GM23338 (cell line): ENCODE measurements at regions not wholly inside any gene's neighbourhood (a gene's known extent, or its start where the extent isn't known, plus 50 kb on each side); places are given as distances from the start of the nearest gene placed in this dataset.

Experiments
- ATAC-seq: fragments of 200-7000 bp; cut with Tn5 transposase; 3 replicates; pipeline ENCODE4 v1.9.1; 2020
- DNase-seq: peaks from one replicate; pipeline ENCODE4 v3.0.0-alpha.2; 2015; ENCODE audit warnings: low spot score
- H2AFZ ChIP-seq: fragments of 200-600 bp; sonication (generic); 2 replicates; pipeline ENCODE4 v1.8.0; 2016; ENCODE audit warnings: antibody characterized with exemption, mild to moderate bottlenecking, moderate library complexity
- H3F3A ChIP-seq: fragments of 200-600 bp; sonication (generic); replicated peaks from 2 replicates; pipeline ENCODE4 v1.8.0; 2017; ENCODE audit warnings: antibody characterized with exemption, mixed run types, low read depth
- H3K27ac ChIP-seq: fragments of 200-600 bp; sonication (generic); 2 replicates; pipeline ENCODE4 v1.6.1; 2016; ENCODE audit warnings: low read depth
- H3K27me3 ChIP-seq: fragments of 200-600 bp; sonication (generic); 2 replicates; pipeline ENCODE4 v1.8.0; 2016; ENCODE audit warnings: mild to moderate bottlenecking, mixed run types, moderate library complexity; ENCODE audit not compliant: insufficient read depth
- H3K36me3 ChIP-seq: fragments of 200-600 bp; sonication (generic); 2 replicates; pipeline ENCODE4 v1.8.0; 2016; ENCODE audit warnings: mild to moderate bottlenecking; ENCODE audit not compliant: insufficient read depth
- H3K4me1 ChIP-seq: fragments of 200-600 bp; sonication (generic); 2 replicates; pipeline ENCODE4 v1.8.0; 2016; ENCODE audit warnings: mild to moderate bottlenecking, moderate library complexity; ENCODE audit not compliant: insufficient read depth
- H3K4me2 ChIP-seq: fragments of 200-600 bp; sonication (generic); 2 replicates; pipeline ENCODE4 v1.7.1; 2017; ENCODE audit warnings: mixed run types
- H3K4me3 ChIP-seq: fragments of 200-600 bp; sonication (generic); 2 replicates; pipeline ENCODE4 v1.6.1; 2016; ENCODE audit warnings: mixed run types
- H3K79me2 ChIP-seq: fragments of 200-600 bp; sonication (generic); replicated peaks from 2 replicates; pipeline ENCODE4 v1.8.0; 2017; ENCODE audit warnings: mild to moderate bottlenecking; ENCODE audit not compliant: insufficient read depth
- H3K9me2 ChIP-seq: fragments of 200-600 bp; sonication (generic); 2 replicates; pipeline ENCODE4 v1.8.0; 2017; ENCODE audit not compliant: insufficient read depth
- H4K20me1 ChIP-seq: fragments of 200-600 bp; sonication (generic); replicated peaks from 2 replicates; pipeline ENCODE4 v1.8.0; 2017; ENCODE audit warnings: mild to moderate bottlenecking; ENCODE audit not compliant: insufficient read depth
- H3K27ac Mint-ChIP-seq: 2 replicates; pipeline ENCODE4 v1.8.0; 2020; ENCODE audit warnings: inconsistent platforms, mild to moderate bottlenecking, moderate library complexity, mixed read lengths
- H3K27me3 Mint-ChIP-seq: 3 replicates; pipeline ENCODE4 v1.8.0; 2022; ENCODE audit warnings: low read depth, mild to moderate bottlenecking, moderate library complexity, mixed read lengths, inconsistent platforms; ENCODE audit not compliant: insufficient read depth, poor library complexity
- H3K36me3 Mint-ChIP-seq: 3 replicates; pipeline ENCODE4 v1.8.0; 2021; ENCODE audit warnings: low read depth, mild to moderate bottlenecking, inconsistent platforms, moderate library complexity, mixed read lengths
- H3K4me1 Mint-ChIP-seq: 3 replicates; pipeline ENCODE4 v1.8.0; 2020; ENCODE audit warnings: mild to moderate bottlenecking, inconsistent platforms, mixed read lengths
- H3K4me3 Mint-ChIP-seq: 3 replicates; pipeline ENCODE4 v1.8.0; 2021; ENCODE audit warnings: moderate library complexity, mild to moderate bottlenecking, inconsistent platforms, mixed read lengths
- H3K9me3 Mint-ChIP-seq: 3 replicates; pipeline ENCODE4 v1.8.0; 2020; ENCODE audit warnings: moderate library complexity, mild to moderate bottlenecking, inconsistent platforms, mixed read lengths
- CREB1 ChIP-seq: fragments of 250-450 bp; sonication (Bioruptor Pico); IDR thresholded peaks from 2 replicates; pipeline ENCODE4 v1.5.0; 2020; ENCODE audit warnings: low read depth, mild to moderate bottlenecking, moderate library complexity
- CTCF ChIP-seq, 2 experiments: fragments of 200-600 bp in 1 of 2; sonication (generic) in 1 of 2; conservative IDR thresholded peaks; 2 replicates each; pipeline versions ENCODE4 v1.5.1 to v1.6.1; 2016 to 2017; ENCODE audit warnings: antibody characterized with exemption in 2 of 2, low read depth in 2 of 2, mild to moderate bottlenecking in 2 of 2, moderate library complexity in 1 of 2
- ETS1 ChIP-seq: IDR thresholded peaks from 2 replicates; pipeline ENCODE4 v1.6.1; 2016; ENCODE audit warnings: antibody characterized with exemption
- EZH2 ChIP-seq: fragments of 200-600 bp; sonication (generic); IDR thresholded peaks from one replicate; pipeline ENCODE4 v1.8.0; 2017; ENCODE audit warnings: antibody characterized with exemption, mild to moderate bottlenecking, low read depth; ENCODE audit not compliant: unreplicated experiment
- EZH2phosphoT487 ChIP-seq: fragments of 200-600 bp; sonication (generic); IDR thresholded peaks from one replicate; pipeline ENCODE4 v1.8.1; 2018; ENCODE audit warnings: antibody characterized with exemption; ENCODE audit not compliant: unreplicated experiment
- JUNB ChIP-seq: IDR thresholded peaks from one replicate; pipeline ENCODE4 v1.6.1; 2016; ENCODE audit warnings: antibody characterized with exemption; ENCODE audit not compliant: unreplicated experiment
- NANOG ChIP-seq: IDR thresholded peaks from 2 replicates; pipeline ENCODE4 v1.6.1; 2016; ENCODE audit warnings: antibody characterized with exemption, borderline replicate concordance
- POLR2AphosphoS5 ChIP-seq: IDR thresholded peaks from 2 replicates; pipeline ENCODE4 v1.6.1; 2016; ENCODE audit warnings: antibody characterized with exemption, low read depth
- STAT1 ChIP-seq: IDR thresholded peaks from one replicate; pipeline ENCODE4 v1.6.1; 2016; ENCODE audit warnings: antibody characterized with exemption; ENCODE audit not compliant: unreplicated experiment
- ZNF114 ChIP-seq: fragments of 250-450 bp; sonication (Bioruptor Pico); IDR thresholded peaks from 2 replicates; pipeline ENCODE4 v1.5.0; 2020; ENCODE audit warnings: mild to moderate bottlenecking, moderate library complexity
- ZNF331 ChIP-seq: fragments of 250-450 bp; sonication (Bioruptor Pico); IDR thresholded peaks from 2 replicates; pipeline ENCODE4 v1.5.0; 2020; ENCODE audit warnings: low read depth, mild to moderate bottlenecking, moderate library complexity
- ZNF462 ChIP-seq: fragments of 250-450 bp; sonication (Bioruptor Pico); IDR thresholded peaks from 2 replicates; pipeline ENCODE4 v1.5.0; 2020; ENCODE audit warnings: mild to moderate bottlenecking, moderate library complexity

GRCh38 chr1:68979891-68980290 is 483.0 kb upstream of the DEPDC1 start (continued):
- TF ChIP-seq CREB1 (CRISPR knock-in tag) (no peak), JUNB (no peak), NANOG (no peak), ZNF462 (CRISPR knock-in tag) (no peak), CTCF (conservative IDR thresholded peaks at IDR 0.05; ENCODE audit: low read depth in 2 of 2) (no peak)

- Histone ChIP-seq H2AFZ (no peak overlapping the region), H3F3A (no peaks in the 10 kb centered on the region), H3K36me3 (no peaks in the 10 kb centered on the region), H3K4me2 (no peak overlapping the region), H3K27me3 (no peaks in the 10 kb centered on the region), H3K79me2 (no peaks in the 10 kb centered on the region), H3K9me2 (peaks cover 8% of the 10 kb centered on the region), H3K4me1 (no peaks in the 10 kb centered on the region; the same call in 1 of the 2 replicates), H4K20me1 (no peaks in the 10 kb centered on the region), H3K27ac (no peak overlapping the region), H3K4me3 (no peak overlapping the region)
- Mint-ChIP-seq H3K4me1 (peaks cover 10% of the 10 kb centered on the region), H3K27me3 (no peaks in the 10 kb centered on the region), H3K36me3 (peaks cover 11% of the 10 kb centered on the region), H3K4me3 (no peak overlapping the region), H3K9me3 (peaks cover 5% of the 10 kb centered on the region; the same call in 1 of the 3 replicates), H3K27ac (no peak overlapping the region)
- DNase-seq (no peak), ATAC-seq (no peak)
- TF ChIP-seq EZH2phosphoT487 (no peak), CREB1 (CRISPR knock-in tag) (no peak), NANOG (no peak), EZH2 (no peak), JUNB (no peak), ZNF114 (CRISPR knock-in tag) (no peak), CTCF (conservative IDR thresholded peaks at IDR 0.05; ENCODE audit: low read depth in 2 of 2) (no peak), STAT1 (no peak), ETS1 (no peak), ZNF331 (CRISPR knock-in tag) (no peak), POLR2AphosphoS5 (no peak)
Observed at GRCh38 chr1:68984289-68984688, 487.4 kb upstream of the DEPDC1 start.
